Esophagus (tissue), 2 donors: ENCODE measurements at regions not wholly inside any gene's neighbourhood (a gene's known extent, or its start where the extent isn't known, plus 50 kb on each side); places are given as distances from the start of the nearest gene placed in this dataset.
"Not testable (repeated sequence)": the region's sequence is repeated elsewhere in the genome, so short reads cannot be mapped to it uniquely, and the experiment has no call there.

Source experiments
- H3K27ac ChIP-seq, 2 donors: one replicate each; pipeline ENCODE4 v1.5.1; 2013; ENCODE audit warnings: low read depth in 2 of 2, mild to moderate bottlenecking in 2 of 2, inconsistent platforms in 1 of 2, low read length in 1 of 2, moderate library complexity in 1 of 2
- H3K27me3 ChIP-seq, 2 donors: one replicate each; pipeline ENCODE4 v1.6.1; 2013; ENCODE audit warnings: low read length in 2 of 2, control low read depth in 1 of 2, mild to moderate bottlenecking in 1 of 2; ENCODE audit not compliant: insufficient read depth in 2 of 2, control insufficient read depth in 1 of 2
- H3K36me3 ChIP-seq, 2 donors: one replicate each; pipeline ENCODE4 v1.6.1; 2013; ENCODE audit warnings: low read length in 1 of 2; ENCODE audit not compliant: control insufficient read depth in 2 of 2, insufficient read depth in 2 of 2
- H3K4me1 ChIP-seq, 2 donors: one replicate each; pipeline ENCODE4 v1.6.1; 2013; ENCODE audit warnings: low read length in 1 of 2; ENCODE audit not compliant: control insufficient read depth in 2 of 2, insufficient read depth in 2 of 2
- H3K4me3 ChIP-seq, 2 donors: one replicate each; pipeline ENCODE4 v1.5.1; 2013; ENCODE audit warnings: low read length in 2 of 2, mild to moderate bottlenecking in 2 of 2, low read depth in 1 of 2, moderate library complexity in 1 of 2
- H3K9me3 ChIP-seq, 2 donors: one replicate each; pipeline ENCODE4 v1.6.1; 2013; ENCODE audit warnings: mild to moderate bottlenecking in 2 of 2, low read depth in 1 of 2, low read length in 1 of 2, moderate library complexity in 1 of 2; ENCODE audit not compliant: control insufficient read depth in 2 of 2, insufficient read depth in 1 of 2
- WGBS, 2 donors: extraction: QIAGEN DNeasy Blood & Tissue Kit; methylation state at CpG; one replicate each; pipeline ENCODE4 v1.1.7; 2013; 5-methylcytosine and 5-hydroxymethylcytosine counted together
- donor health status: healthy with polysubstance abuse.
- donor health status: Bipolar disorder and iron deficiency.

GRCh38 chr5:157968570-157968969 is 109.6 kb upstream of the CLINT1 start:
- H3K27ac ChIP-seq, H3K4me3 ChIP-seq, H3K36me3 ChIP-seq, H3K9me3 ChIP-seq, H3K27me3 ChIP-seq, H3K4me1 ChIP-seq: not testable (repeated sequence)
- WGBS, 2 donors, result 76 to 87% methylated on average over 6 of the region's 6 CpGs

GRCh38 chr5:157965989-157966388 is 107.0 kb upstream of the CLINT1 start:
- H3K4me1 ChIP-seq, result peaks cover 0 to 2% of the 10 kb centered on the region in 2 donors
- H3K36me3 ChIP-seq, result no peaks in the 10 kb centered on the region
- H3K4me3 ChIP-seq, result no peak overlapping the region
- H3K27me3 ChIP-seq, result no peaks in the 10 kb centered on the region
- 78 to 86% methylated on average over 9 of the region's 9 CpGs for WGBS, 2 donors
- H3K9me3 ChIP-seq, result no peaks in the 10 kb centered on the region
- H3K27ac ChIP-seq, result no peak overlapping the region

GRCh38 chr5:157965040-157965678 is 106.2 kb upstream of the CLINT1 start:
- Histone ChIP-seq H3K36me3 (no peaks in the 10 kb centered on the region), H3K4me3 (no peak overlapping the region), H3K27ac (no peak overlapping the region), H3K27me3 (no peaks in the 10 kb centered on the region), H3K9me3 (no peaks in the 10 kb centered on the region), H3K4me1 (peaks cover 0 to 2% of the 10 kb centered on the region in 2 donors)
- WGBS, 2 donors, result 41 to 47% methylated on average over 2 of the region's 2 CpGs

- H3K4me3 ChIP-seq, result no peak overlapping the region
- WGBS, 2 donors, result 68 to 81% methylated on average over 4 of the region's 4 CpGs
- H3K4me1 ChIP-seq, result peaks cover 0 to 2% of the 10 kb centered on the region in 2 donors
- H3K36me3 ChIP-seq, result no peaks in the 10 kb centered on the region
- H3K27me3 ChIP-seq, result no peaks in the 10 kb centered on the region
- H3K9me3 ChIP-seq, result no peaks in the 10 kb centered on the region
- no peak overlapping the region for H3K27ac ChIP-seq
Measured at GRCh38 chr5:157963761-157964160, 104.8 kb upstream of the CLINT1 start.

- Histone ChIP-seq H3K9me3 (no peaks in the 10 kb centered on the region), H3K36me3 (no peaks in the 10 kb centered on the region), H3K27me3 (no peaks in the 10 kb centered on the region), H3K27ac (no peak overlapping the region), H3K4me3 (no peak overlapping the region), H3K4me1 (peaks cover 0 to 2% of the 10 kb centered on the region in 2 donors)
- WGBS, 2 donors, result 92 to 95% methylated on average over 2 of the region's 2 CpGs
Measured at GRCh38 chr5:157963244-157963643, 104.3 kb upstream of the CLINT1 start.

GRCh38 chr5:157962686-157963085 is 103.7 kb upstream of the CLINT1 start:
- WGBS, 2 donors, result 77 to 84% methylated on average over 8 of the region's 8 CpGs
- not testable (repeated sequence) for H3K36me3 ChIP-seq, H3K4me1 ChIP-seq, H3K9me3 ChIP-seq, H3K4me3 ChIP-seq, H3K27me3 ChIP-seq, H3K27ac ChIP-seq

- WGBS, 2 donors, result 24 to 46% methylated on average over 6 of the region's 6 CpGs
Measured at GRCh38 chr5:157961896-157962590, 103.1 kb upstream of the CLINT1 start.

GRCh38 chr5:157961176-157961575 is 102.2 kb upstream of the CLINT1 start:
- peaks cover 0 to 2% of the 10 kb centered on the region in 2 donors for H3K4me1 ChIP-seq
- H3K36me3 ChIP-seq, result no peaks in the 10 kb centered on the region
- WGBS, 2 donors, result 73 to 87% methylated on average over 9 of the region's 9 CpGs
- H3K4me3 ChIP-seq, result no peak overlapping the region
- H3K27me3 ChIP-seq, result no peaks in the 10 kb centered on the region
- no peaks in the 10 kb centered on the region for H3K9me3 ChIP-seq
- no peak overlapping the region for H3K27ac ChIP-seq

More at GRCh38 chr5:157961896-157962590, 103.1 kb upstream of the CLINT1 start:
- no peaks in the 10 kb centered on the region for H3K27me3 ChIP-seq
- no peaks in the 10 kb centered on the region for H3K9me3 ChIP-seq
- H3K4me3 ChIP-seq, result no peak overlapping the region
- no peak overlapping the region for H3K27ac ChIP-seq
- H3K4me1 ChIP-seq, result peaks cover 0 to 2% of the 10 kb centered on the region in 2 donors
- no peaks in the 10 kb centered on the region for H3K36me3 ChIP-seq

- Histone ChIP-seq H3K4me1 (no peaks in the 10 kb centered on the region), H3K36me3 (no peaks in the 10 kb centered on the region), H3K27ac (no peak overlapping the region), H3K9me3 (no peaks in the 10 kb centered on the region), H3K27me3 (no peaks in the 10 kb centered on the region), H3K4me3 (no peak overlapping the region)
Measured at GRCh38 chr5:157959370-157959769, 100.4 kb upstream of the CLINT1 start.
